OCI-LY1 (cell line): ENCODE measurements at regions not wholly inside any gene's neighbourhood (a gene's known extent, or its start where the extent isn't known, plus 50 kb on each side); places are given as distances from the start of the nearest gene placed in this dataset.

Experiments
- H2AFZ ChIP-seq: fragments of 200-600 bp; sonication (generic), shearing (Covaris generic); 2 replicates; pipeline ENCODE4 v1.6.0; 2014; ENCODE audit warnings: antibody characterized with exemption, mild to moderate bottlenecking, low read length
- H3F3A ChIP-seq: fragments of 200-600 bp; sonication (generic), shearing (Covaris generic); 2 replicates; pipeline ENCODE4 v1.6.0; 2014; ENCODE audit warnings: mild to moderate bottlenecking, antibody characterized with exemption, low read length, moderate library complexity; ENCODE audit not compliant: insufficient read depth
- H3K27ac ChIP-seq: fragments of 200-600 bp; sonication (generic); 2 replicates; pipeline ENCODE4 v1.5.1; 2014; ENCODE audit warnings: low read length, mixed run types, mild to moderate bottlenecking, low read depth; ENCODE audit not compliant: poor library complexity, severe bottlenecking
- H3K27me3 ChIP-seq: fragments of 200-600 bp; sonication (generic); 2 replicates; pipeline ENCODE4 v1.6.0; 2014; ENCODE audit warnings: antibody characterized with exemption, mild to moderate bottlenecking, low read length, moderate library complexity; ENCODE audit not compliant: insufficient read depth
- H3K36me3 ChIP-seq: fragments of 200-600 bp; sonication (generic); 2 replicates; pipeline ENCODE4 v1.6.1; 2014; ENCODE audit warnings: mild to moderate bottlenecking, antibody characterized with exemption, low read length, moderate library complexity, mixed read lengths; ENCODE audit not compliant: insufficient read depth
- H3K4me1 ChIP-seq: fragments of 200-600 bp; sonication (generic); 2 replicates; pipeline ENCODE4 v1.5.1; 2014; ENCODE audit warnings: mild to moderate bottlenecking, low read length, moderate library complexity; ENCODE audit not compliant: insufficient read depth, severe bottlenecking
- H3K4me2 ChIP-seq: fragments of 200-600 bp; sonication (generic), shearing (Covaris generic); 2 replicates; pipeline ENCODE4 v1.6.1; 2014; ENCODE audit warnings: low read length
- H3K4me3 ChIP-seq: fragments of 200-600 bp; sonication (generic); 2 replicates; pipeline ENCODE4 v1.5.1; 2014; ENCODE audit warnings: low read length, low read depth, mild to moderate bottlenecking, mixed read lengths; ENCODE audit not compliant: poor library complexity, severe bottlenecking
- H3K79me2 ChIP-seq: fragments of 200-600 bp; shearing (Covaris generic); 2 replicates; pipeline ENCODE4 v1.6.1; 2016; ENCODE audit warnings: mixed run types, low read length, mixed read lengths; ENCODE audit not compliant: insufficient read depth
- H3K9ac ChIP-seq: fragments of 200-600 bp; sonication (generic), shearing (Covaris generic); 2 replicates; pipeline ENCODE4 v1.6.1; 2014; ENCODE audit warnings: mild to moderate bottlenecking, low read length, mixed read lengths
- H3K9me2 ChIP-seq: fragments of 200-600 bp; sonication (generic), shearing (Covaris generic); 2 replicates; pipeline ENCODE4 v1.6.1; 2014; ENCODE audit warnings: low read depth, mild to moderate bottlenecking, low read length, mixed read lengths
- H3K9me3 ChIP-seq: fragments of 200-600 bp; shearing (Covaris generic); 2 replicates; pipeline ENCODE4 v1.6.1; 2014; ENCODE audit warnings: low read length, mixed read lengths
- H4K20me1 ChIP-seq: fragments of 200-600 bp; sonication (generic), shearing (Covaris generic); 2 replicates; pipeline ENCODE4 v1.6.0; 2016; ENCODE audit warnings: mild to moderate bottlenecking, low read length; ENCODE audit not compliant: insufficient read depth
- CTCF ChIP-seq: fragments of 200-600 bp; sonication (generic), shearing (Covaris generic); IDR thresholded peaks from 2 replicates; pipeline ENCODE4 v1.5.1; 2017; ENCODE audit warnings: mild to moderate bottlenecking, antibody characterized with exemption, low read length, moderate library complexity, mixed read lengths
- EZH2 ChIP-seq: fragments of 200-600 bp; sonication (generic), shearing (Covaris generic); IDR thresholded peaks from 2 replicates; pipeline ENCODE4 v1.8.0; 2017; ENCODE audit warnings: borderline replicate concordance, mixed run types, mild to moderate bottlenecking, antibody characterized with exemption, low read length, moderate library complexity, mixed read lengths

GRCh38 chr15:62430552-62430951 is 265.5 kb upstream of the C2CD4B start:
- H3K79me2 ChIP-seq = no peaks in the 10 kb centered on the region
- H3K9ac ChIP-seq = no peak overlapping the region
- H3K4me3 ChIP-seq = no peak overlapping the region
- no peak overlapping the region for H2AFZ ChIP-seq
- H3K27ac ChIP-seq = no peak overlapping the region
- no peaks in the 10 kb centered on the region for H3K27me3 ChIP-seq
- H3K36me3 ChIP-seq = no peaks in the 10 kb centered on the region
- H3K4me2 ChIP-seq = no peak overlapping the region
- TF ChIP-seq EZH2 (no peak), CTCF (no peak)
- H3K4me1 ChIP-seq = no peaks in the 10 kb centered on the region
- no peaks in the 10 kb centered on the region for H3K9me3 ChIP-seq
- H3F3A ChIP-seq = no peaks in the 10 kb centered on the region
- no peaks in the 10 kb centered on the region for H4K20me1 ChIP-seq
- H3K9me2 ChIP-seq = no peaks in the 10 kb centered on the region

GRCh38 chr15:62431008-62431797 is 266.1 kb upstream of the C2CD4B start:
- H3K4me2 ChIP-seq = no peak overlapping the region
- no peaks in the 10 kb centered on the region for H4K20me1 ChIP-seq
- H3K9me2 ChIP-seq = no peaks in the 10 kb centered on the region
- no peaks in the 10 kb centered on the region for H3K27me3 ChIP-seq
- H2AFZ ChIP-seq = no peak overlapping the region
- H3K9ac ChIP-seq = no peak overlapping the region
- no peaks in the 10 kb centered on the region for H3K36me3 ChIP-seq
- H3K27ac ChIP-seq = no peak overlapping the region
- TF ChIP-seq CTCF = no peak
- no peak for TF ChIP-seq EZH2
- no peaks in the 10 kb centered on the region for H3K4me1 ChIP-seq
- no peak overlapping the region for H3K4me3 ChIP-seq
- H3K79me2 ChIP-seq = no peaks in the 10 kb centered on the region
- no peaks in the 10 kb centered on the region for H3F3A ChIP-seq
- no peaks in the 10 kb centered on the region for H3K9me3 ChIP-seq

- H3K4me3 ChIP-seq = no peak overlapping the region
- H3K27me3 ChIP-seq = no peaks in the 10 kb centered on the region
- no peaks in the 10 kb centered on the region for H4K20me1 ChIP-seq
- TF ChIP-seq CTCF (no peak), EZH2 (no peak)
- no peaks in the 10 kb centered on the region for H3K9me2 ChIP-seq
- no peaks in the 10 kb centered on the region for H3K4me1 ChIP-seq
- H3K4me2 ChIP-seq = no peak overlapping the region
- H3K9me3 ChIP-seq = no peaks in the 10 kb centered on the region
- no peak overlapping the region for H3K27ac ChIP-seq
- no peak overlapping the region for H3K9ac ChIP-seq
- H2AFZ ChIP-seq = no peak overlapping the region
- no peaks in the 10 kb centered on the region for H3K36me3 ChIP-seq
- no peaks in the 10 kb centered on the region for H3F3A ChIP-seq
- no peaks in the 10 kb centered on the region for H3K79me2 ChIP-seq
Measured at GRCh38 chr15:62431817-62432216, 266.7 kb upstream of the C2CD4B start.
